GM23338 (cell line): ENCODE measurements at regions not wholly inside any gene's neighbourhood (a gene's known extent, or its start where the extent isn't known, plus 50 kb on each side); places are given as distances from the start of the nearest gene placed in this dataset.
A peak's percentile ranks its signal among the peaks of the same experiment; 100 is the strongest.
"Not testable (repeated sequence)": the region's sequence is repeated elsewhere in the genome, so short reads cannot be mapped to it uniquely, and the experiment has no call there.

Experiments used
- ATAC-seq: fragments of 200-7000 bp; cut with Tn5 transposase; 3 replicates; pipeline ENCODE4 v1.9.1; 2020
- DNase-seq: peaks from one replicate; pipeline ENCODE4 v3.0.0-alpha.2; 2015; ENCODE audit warnings: low spot score
- H2AFZ ChIP-seq: fragments of 200-600 bp; sonication (generic); 2 replicates; pipeline ENCODE4 v1.8.0; 2016; ENCODE audit warnings: antibody characterized with exemption, mild to moderate bottlenecking, moderate library complexity
- H3F3A ChIP-seq: fragments of 200-600 bp; sonication (generic); replicated peaks from 2 replicates; pipeline ENCODE4 v1.8.0; 2017; ENCODE audit warnings: antibody characterized with exemption, mixed run types, low read depth
- H3K27ac ChIP-seq: fragments of 200-600 bp; sonication (generic); 2 replicates; pipeline ENCODE4 v1.6.1; 2016; ENCODE audit warnings: low read depth
- H3K27me3 ChIP-seq: fragments of 200-600 bp; sonication (generic); 2 replicates; pipeline ENCODE4 v1.8.0; 2016; ENCODE audit warnings: mild to moderate bottlenecking, mixed run types, moderate library complexity; ENCODE audit not compliant: insufficient read depth
- H3K36me3 ChIP-seq: fragments of 200-600 bp; sonication (generic); 2 replicates; pipeline ENCODE4 v1.8.0; 2016; ENCODE audit warnings: mild to moderate bottlenecking; ENCODE audit not compliant: insufficient read depth
- H3K4me1 ChIP-seq: fragments of 200-600 bp; sonication (generic); 2 replicates; pipeline ENCODE4 v1.8.0; 2016; ENCODE audit warnings: mild to moderate bottlenecking, moderate library complexity; ENCODE audit not compliant: insufficient read depth
- H3K4me2 ChIP-seq: fragments of 200-600 bp; sonication (generic); 2 replicates; pipeline ENCODE4 v1.7.1; 2017; ENCODE audit warnings: mixed run types
- H3K4me3 ChIP-seq: fragments of 200-600 bp; sonication (generic); 2 replicates; pipeline ENCODE4 v1.6.1; 2016; ENCODE audit warnings: mixed run types
- H3K79me2 ChIP-seq: fragments of 200-600 bp; sonication (generic); replicated peaks from 2 replicates; pipeline ENCODE4 v1.8.0; 2017; ENCODE audit warnings: mild to moderate bottlenecking; ENCODE audit not compliant: insufficient read depth
- H3K9me2 ChIP-seq: fragments of 200-600 bp; sonication (generic); 2 replicates; pipeline ENCODE4 v1.8.0; 2017; ENCODE audit not compliant: insufficient read depth
- H4K20me1 ChIP-seq: fragments of 200-600 bp; sonication (generic); replicated peaks from 2 replicates; pipeline ENCODE4 v1.8.0; 2017; ENCODE audit warnings: mild to moderate bottlenecking; ENCODE audit not compliant: insufficient read depth
- H3K27ac Mint-ChIP-seq: 2 replicates; pipeline ENCODE4 v1.8.0; 2020; ENCODE audit warnings: inconsistent platforms, mild to moderate bottlenecking, moderate library complexity, mixed read lengths
- H3K27me3 Mint-ChIP-seq: 3 replicates; pipeline ENCODE4 v1.8.0; 2022; ENCODE audit warnings: low read depth, mild to moderate bottlenecking, moderate library complexity, mixed read lengths, inconsistent platforms; ENCODE audit not compliant: insufficient read depth, poor library complexity
- H3K36me3 Mint-ChIP-seq: 3 replicates; pipeline ENCODE4 v1.8.0; 2021; ENCODE audit warnings: low read depth, mild to moderate bottlenecking, inconsistent platforms, moderate library complexity, mixed read lengths
- H3K4me1 Mint-ChIP-seq: 3 replicates; pipeline ENCODE4 v1.8.0; 2020; ENCODE audit warnings: mild to moderate bottlenecking, inconsistent platforms, mixed read lengths
- H3K4me3 Mint-ChIP-seq: 3 replicates; pipeline ENCODE4 v1.8.0; 2021; ENCODE audit warnings: moderate library complexity, mild to moderate bottlenecking, inconsistent platforms, mixed read lengths
- H3K9me3 Mint-ChIP-seq: 3 replicates; pipeline ENCODE4 v1.8.0; 2020; ENCODE audit warnings: moderate library complexity, mild to moderate bottlenecking, inconsistent platforms, mixed read lengths

- H3K4me3 Mint-ChIP-seq, H3K4me1 ChIP-seq, H3K36me3 ChIP-seq, H3K9me2 ChIP-seq, H3K27ac Mint-ChIP-seq, H3K27ac ChIP-seq, H3K4me2 ChIP-seq, H3K79me2 ChIP-seq, H3K27me3 ChIP-seq, H3K36me3 Mint-ChIP-seq, DNase-seq, ATAC-seq, H3K4me3 ChIP-seq, H2AFZ ChIP-seq, H4K20me1 ChIP-seq, H3K4me1 Mint-ChIP-seq, H3F3A ChIP-seq, H3K27me3 Mint-ChIP-seq, H3K9me3 Mint-ChIP-seq: not testable (repeated sequence)
Observed at GRCh38 chr10:46792657-46793357, 118.4 kb upstream of the PTPN20 start.

GRCh38 chr10:46796351-46796750 is 114.9 kb upstream of the PTPN20 start:
- H4K20me1 ChIP-seq, H3K79me2 ChIP-seq, H3K4me2 ChIP-seq, H3K27me3 ChIP-seq, H3K9me2 ChIP-seq, H3K27ac ChIP-seq, H3K9me3 Mint-ChIP-seq, H3F3A ChIP-seq, H3K4me3 Mint-ChIP-seq, H3K36me3 ChIP-seq, H3K36me3 Mint-ChIP-seq, DNase-seq, H3K4me1 Mint-ChIP-seq, H2AFZ ChIP-seq, H3K27me3 Mint-ChIP-seq, H3K4me3 ChIP-seq, ATAC-seq, H3K4me1 ChIP-seq: not testable (repeated sequence)
- peak overlapping the region; percentile 30; the same call in 1 of the 2 replicates for H3K27ac Mint-ChIP-seq

GRCh38 chr10:46802010-46802409 is 109.2 kb upstream of the PTPN20 start:
- H3K9me3 Mint-ChIP-seq, DNase-seq, H3K4me1 Mint-ChIP-seq, H3K27me3 ChIP-seq, H3K79me2 ChIP-seq, ATAC-seq, H3K4me2 ChIP-seq, H3K27ac Mint-ChIP-seq, H2AFZ ChIP-seq, H3F3A ChIP-seq, H3K27me3 Mint-ChIP-seq, H3K27ac ChIP-seq, H3K4me1 ChIP-seq, H3K4me3 ChIP-seq, H3K36me3 ChIP-seq, H3K9me2 ChIP-seq, H4K20me1 ChIP-seq, H3K4me3 Mint-ChIP-seq, H3K36me3 Mint-ChIP-seq: not testable (repeated sequence)

- not testable (repeated sequence) for H3K27ac Mint-ChIP-seq, H3K27me3 Mint-ChIP-seq, H3K4me1 ChIP-seq, H3K36me3 ChIP-seq, H3K27ac ChIP-seq, H3K4me1 Mint-ChIP-seq, H2AFZ ChIP-seq, H3K36me3 Mint-ChIP-seq, H3K4me3 ChIP-seq, H3K79me2 ChIP-seq, H3K9me2 ChIP-seq, H3K4me3 Mint-ChIP-seq, H3F3A ChIP-seq, H3K9me3 Mint-ChIP-seq, H3K4me2 ChIP-seq, ATAC-seq, H3K27me3 ChIP-seq, H4K20me1 ChIP-seq, DNase-seq
Observed at GRCh38 chr10:46803082-46803481, 108.1 kb upstream of the PTPN20 start.

GRCh38 chr10:46810222-46810621 is 101.0 kb upstream of the PTPN20 start:
- not testable (repeated sequence) for H3K4me1 Mint-ChIP-seq, H3K79me2 ChIP-seq, ATAC-seq, H4K20me1 ChIP-seq, H3K27me3 Mint-ChIP-seq, H3K27me3 ChIP-seq, H3K4me3 Mint-ChIP-seq, H3K9me3 Mint-ChIP-seq, H3K36me3 Mint-ChIP-seq, H3K27ac Mint-ChIP-seq, H3K4me1 ChIP-seq, H3F3A ChIP-seq, H2AFZ ChIP-seq, H3K9me2 ChIP-seq, H3K27ac ChIP-seq, DNase-seq, H3K4me3 ChIP-seq, H3K4me2 ChIP-seq, H3K36me3 ChIP-seq

GRCh38 chr10:46816126-46816525 is 95.1 kb upstream of the PTPN20 start:
- not testable (repeated sequence) for DNase-seq, H3K4me1 Mint-ChIP-seq, H4K20me1 ChIP-seq, H3K27me3 Mint-ChIP-seq, H3K4me2 ChIP-seq, H3K27me3 ChIP-seq, H3F3A ChIP-seq, ATAC-seq, H3K27ac Mint-ChIP-seq, H3K9me2 ChIP-seq, H3K4me1 ChIP-seq, H3K36me3 ChIP-seq, H3K36me3 Mint-ChIP-seq, H3K4me3 ChIP-seq, H3K4me3 Mint-ChIP-seq, H3K27ac ChIP-seq, H3K79me2 ChIP-seq, H3K9me3 Mint-ChIP-seq, H2AFZ ChIP-seq
